Naive thymus-derived CD4-positive, alpha-beta T cell (primary cell): ENCODE measurements at regions not wholly inside any gene's neighbourhood (a gene's known extent, or its start where the extent isn't known, plus 50 kb on each side); places are given as distances from the start of the nearest gene placed in this dataset.
"Not testable (repeated sequence)": the region's sequence is repeated elsewhere in the genome, so short reads cannot be mapped to it uniquely, and the experiment has no call there.

Source experiments
- ATAC-seq: fragments of 150-1000 bp; cut with Tn5 transposase; 2 replicates; pipeline ENCODE4 v1.10.0; 2021; ENCODE audit warnings: mild to moderate bottlenecking, moderate library complexity
- CTCF ChIA-PET: fragments of 350-600 bp; sonication (Branson Sonifier 250); formaldehyde crosslinking; loops from one replicate; lab custom pipeline; 2021; ENCODE audit warnings: antibody characterized with exemption; lab: Charles Lee
- POLR2A ChIA-PET: fragments of 350-600 bp; sonication (Branson Sonifier 250); formaldehyde crosslinking; loops from one replicate; lab custom pipeline; 2021; ENCODE audit warnings: antibody characterized with exemption, inconsistent platforms; lab: Charles Lee
- DNase-seq, 9 donors: peaks; one replicate each; pipeline versions ENCODE4 v3.0.0 to v3.0.0-alpha.2; 2020 to 2022; ENCODE audit warnings: mixed read lengths in 1 of 9
- H3K27ac ChIP-seq: one replicate; pipeline ENCODE4 v1.7.0; 2013; ENCODE audit warnings: mild to moderate bottlenecking, low read depth, low read length, moderate library complexity
- H3K27me3 ChIP-seq, 2 donors: one replicate each; pipeline ENCODE4 v1.7.0; 2013; ENCODE audit warnings: low read length in 2 of 2, mild to moderate bottlenecking in 2 of 2, moderate library complexity in 2 of 2; ENCODE audit not compliant: control insufficient read depth in 2 of 2, insufficient read depth in 2 of 2
- H3K36me3 ChIP-seq, 3 experiments: 1 replicate in 2 of 3; 2 replicates in 1 of 3; pipeline ENCODE4 v1.7.0; 2013; ENCODE audit warnings: low read length in 3 of 3, mild to moderate bottlenecking in 3 of 3, moderate library complexity in 1 of 3; ENCODE audit not compliant: insufficient read depth in 3 of 3, control insufficient read depth in 2 of 3
- H3K4me1 ChIP-seq, 2 donors: one replicate each; pipeline ENCODE4 v1.7.0; 2013; ENCODE audit warnings: low read length in 2 of 2, mild to moderate bottlenecking in 2 of 2, moderate library complexity in 1 of 2; ENCODE audit not compliant: control insufficient read depth in 2 of 2, insufficient read depth in 2 of 2
- H3K4me3 ChIP-seq: 2 replicates; pipeline ENCODE4 v1.7.0; 2013; ENCODE audit warnings: mild to moderate bottlenecking, low read length
- H3K9me3 ChIP-seq, 3 experiments: 1 replicate in 2 of 3; 2 replicates in 1 of 3; pipeline ENCODE4 v1.7.0; 2013; ENCODE audit warnings: low read length in 3 of 3; ENCODE audit not compliant: control insufficient read depth in 2 of 3
- H3K27ac Mint-ChIP-seq, 9 donors: one replicate each; pipeline ENCODE4 v1.8.0; 2020 to 2022; ENCODE audit warnings: mixed read lengths in 9 of 9, mild to moderate bottlenecking in 8 of 9, moderate library complexity in 5 of 9, inconsistent platforms in 2 of 9
- H3K27me3 Mint-ChIP-seq, 5 donors: one replicate each; pipeline ENCODE4 v1.8.0; 2021 to 2022; ENCODE audit warnings: mixed read lengths in 5 of 5, mild to moderate bottlenecking in 1 of 5
- H3K36me3 Mint-ChIP-seq, 5 donors: one replicate each; pipeline ENCODE4 v1.8.0; 2020 to 2022; ENCODE audit warnings: mixed read lengths in 5 of 5, mild to moderate bottlenecking in 3 of 5, inconsistent platforms in 1 of 5
- H3K4me1 Mint-ChIP-seq, 7 donors: one replicate each; pipeline ENCODE4 v1.8.0; 2020 to 2022; ENCODE audit warnings: mixed read lengths in 7 of 7, mild to moderate bottlenecking in 3 of 7, inconsistent platforms in 1 of 7
- H3K4me3 Mint-ChIP-seq, 10 donors: one replicate each; pipeline ENCODE4 v1.8.0; 2020 to 2022; ENCODE audit warnings: mild to moderate bottlenecking in 10 of 10, mixed read lengths in 10 of 10, moderate library complexity in 6 of 10, inconsistent platforms in 2 of 10
- H3K9me3 Mint-ChIP-seq, 11 donors: one replicate each; pipeline ENCODE4 v1.8.0; 2020 to 2022; ENCODE audit warnings: mixed read lengths in 11 of 11, mild to moderate bottlenecking in 4 of 11, inconsistent platforms in 1 of 11, moderate library complexity in 1 of 11
- intact Hi-C, 2 donors: fragments of 100-400 bp; cut with micrococcal nuclease; formaldehyde crosslinking; loops; one replicate each; pipeline ENCODE4 v1.15.1; 2023

DNA sequence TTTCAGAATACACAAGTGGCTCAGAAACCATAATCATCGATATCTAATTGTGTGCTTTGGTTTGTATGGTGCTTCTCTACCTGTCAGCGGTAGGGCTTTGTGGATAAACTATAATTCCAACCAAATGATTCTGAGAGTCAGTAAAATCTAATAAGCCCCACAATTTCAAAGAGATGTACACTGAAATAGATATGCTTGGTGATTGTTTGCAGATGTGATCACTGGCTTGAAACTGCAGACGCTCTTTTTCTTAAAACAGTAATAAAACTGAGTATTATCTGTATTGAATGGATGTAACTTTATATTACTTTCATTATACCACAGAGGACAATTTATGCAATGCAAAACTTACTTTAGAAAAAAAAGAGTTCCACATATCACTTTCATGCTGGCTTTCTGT lies 198.8 kb upstream of the ANXA10 start:
- CTCF ChIA-PET = no interaction called here
- no peak for ATAC-seq
- H3K4me3 Mint-ChIP-seq = no peak overlapping the region
- Histone ChIP-seq H3K36me3 (no peaks in the 10 kb centered on the region), H3K9me3 (no peaks in the 10 kb centered on the region), H3K4me1 (no peaks in the 10 kb centered on the region), H3K27me3 (no peaks in the 10 kb centered on the region), H3K27ac (no peak overlapping the region), H3K4me3 (no peak overlapping the region)
- POLR2A ChIA-PET = no interaction called here
- peaks cover 0 to 5% (median 1%) of the 10 kb centered on the region in 11 donors for H3K9me3 Mint-ChIP-seq
- no peaks in the 10 kb centered on the region for H3K4me1 Mint-ChIP-seq
- intact Hi-C loops = no loop called here
- no peaks in the 10 kb centered on the region for H3K36me3 Mint-ChIP-seq
- H3K27me3 Mint-ChIP-seq = no peaks in the 10 kb centered on the region
- no peak overlapping the region for H3K27ac Mint-ChIP-seq
- DNase-seq = no peak

GRCh38 chr4:167896260-167896659 lies 196.1 kb upstream of the ANXA10 start:
- H3K4me3 ChIP-seq, H3K36me3 Mint-ChIP-seq, POLR2A ChIA-PET, H3K27ac ChIP-seq, H3K4me1 Mint-ChIP-seq, H3K4me1 ChIP-seq, H3K9me3 ChIP-seq, ATAC-seq, H3K4me3 Mint-ChIP-seq, H3K27ac Mint-ChIP-seq, H3K36me3 ChIP-seq, H3K27me3 Mint-ChIP-seq, intact Hi-C loops, DNase-seq, CTCF ChIA-PET, H3K27me3 ChIP-seq: not testable (repeated sequence)
- peaks cover 0 to 12% (median 0%) of the 10 kb centered on the region in 11 donors for H3K9me3 Mint-ChIP-seq

DNA sequence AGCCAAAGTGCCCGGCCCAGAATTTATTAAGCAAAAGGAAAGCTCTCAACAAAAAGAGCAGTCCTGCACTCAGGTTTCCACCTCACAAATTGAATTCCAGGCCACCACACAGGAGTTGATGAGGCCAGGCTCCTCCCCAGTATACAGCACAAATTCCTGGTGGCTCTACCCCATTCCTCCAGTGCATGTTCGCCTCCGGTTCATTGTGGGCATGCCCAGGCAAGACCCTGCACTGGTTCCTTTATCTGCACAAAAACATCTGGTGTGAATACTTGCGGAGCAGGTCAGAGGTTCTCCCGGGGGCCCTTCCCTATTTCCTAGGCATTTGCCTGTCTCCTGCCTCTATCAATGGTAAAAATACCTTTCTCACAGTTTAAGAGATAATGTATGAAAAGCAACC lies 195.2 kb upstream of the ANXA10 start:
- no peaks in the 10 kb centered on the region for H3K27me3 ChIP-seq
- intact Hi-C loops = no loop called here
- Mint-ChIP-seq H3K27me3 (no peaks in the 10 kb centered on the region), H3K9me3 (peaks cover 0 to 12% (median 0%) of the 10 kb centered on the region in 11 donors), H3K4me1 (no peaks in the 10 kb centered on the region), H3K36me3 (no peaks in the 10 kb centered on the region), H3K27ac (no peak overlapping the region), H3K4me3 (no peak overlapping the region)
- H3K4me1 ChIP-seq = no peaks in the 10 kb centered on the region
- H3K9me3 ChIP-seq = no peaks in the 10 kb centered on the region
- ChIA-PET POLR2A (no interaction called here), CTCF (no interaction called here)
- H3K27ac ChIP-seq = no peak overlapping the region
- H3K4me3 ChIP-seq = no peak overlapping the region
- DNase-seq = no peak
- H3K36me3 ChIP-seq = no peaks in the 10 kb centered on the region
- no peak for ATAC-seq

DNA sequence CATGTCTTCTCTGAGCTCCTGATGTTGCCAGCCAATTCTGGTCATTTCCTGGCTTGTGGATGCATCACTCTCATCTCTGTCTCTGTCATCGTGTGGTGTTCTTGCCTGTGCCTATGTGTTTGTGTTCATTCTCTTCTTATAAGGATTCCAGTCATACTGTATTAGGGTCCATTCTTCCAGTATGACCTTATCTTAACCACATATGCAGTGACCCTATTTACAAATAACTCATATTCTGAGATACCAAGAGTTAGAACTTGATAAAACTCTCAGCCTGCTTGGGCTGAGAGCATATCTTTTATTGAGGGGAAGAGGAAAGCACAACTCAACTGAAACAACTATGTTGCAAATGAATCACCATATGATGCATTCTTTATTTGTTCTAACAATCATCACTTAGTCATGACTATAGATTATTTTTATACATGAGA lies 189.0 kb upstream of the ANXA10 start:
- Histone ChIP-seq H3K4me3 (no peak overlapping the region), H3K27me3 (no peaks in the 10 kb centered on the region), H3K4me1 (no peaks in the 10 kb centered on the region), H3K27ac (no peak overlapping the region), H3K36me3 (no peaks in the 10 kb centered on the region), H3K9me3 (no peaks in the 10 kb centered on the region)
- Mint-ChIP-seq H3K4me1 (no peaks in the 10 kb centered on the region), H3K36me3 (no peaks in the 10 kb centered on the region), H3K27me3 (no peaks in the 10 kb centered on the region), H3K4me3 (no peak overlapping the region), H3K27ac (no peak overlapping the region), H3K9me3 (peaks cover 0 to 12% (median 3%) of the 10 kb centered on the region in 11 donors)
- POLR2A ChIA-PET = interaction anchor here (0.8 kb wide), 1 partner anchor 1518 kb away, joined by 4 read pairs; no protein-coding TSS in a partner anchor
- intact Hi-C loops = no loop called here
- ATAC-seq (no peak), DNase-seq (no peak)
- CTCF ChIA-PET = no interaction called here

DNA sequence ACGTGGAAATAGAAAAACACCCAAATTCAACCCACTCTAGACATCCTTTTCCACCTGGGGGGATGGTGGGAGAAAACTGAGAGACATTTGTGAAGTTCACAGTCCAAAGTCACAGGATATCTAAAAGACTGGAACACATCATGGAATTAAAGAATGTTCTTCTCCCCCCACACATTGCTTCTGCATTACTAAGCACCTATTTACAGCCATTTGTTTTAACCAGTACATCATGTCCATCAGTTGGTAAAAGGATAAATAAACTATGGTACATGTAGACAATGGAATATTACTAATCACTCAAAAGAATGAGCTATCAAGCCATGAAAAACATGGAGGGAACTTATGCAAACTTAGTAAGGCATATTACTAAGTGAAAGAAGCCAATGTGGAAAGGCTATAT lies 185.5 kb upstream of the ANXA10 start:
- no peaks in the 10 kb centered on the region for H3K36me3 ChIP-seq
- H3K27me3 ChIP-seq = no peaks in the 10 kb centered on the region
- no peaks in the 10 kb centered on the region for H3K4me1 ChIP-seq
- intact Hi-C loops = no loop called here
- CTCF ChIA-PET = no interaction called here
- POLR2A ChIA-PET = no interaction called here
- H3K27me3 Mint-ChIP-seq = no peaks in the 10 kb centered on the region
- no peak overlapping the region for H3K4me3 Mint-ChIP-seq
- H3K9me3 ChIP-seq = no peaks in the 10 kb centered on the region
- DNase-seq (no peak), ATAC-seq (no peak)
- H3K9me3 Mint-ChIP-seq = peaks cover 0 to 5% (median 2%) of the 10 kb centered on the region in 11 donors
- H3K36me3 Mint-ChIP-seq = no peaks in the 10 kb centered on the region
- H3K27ac Mint-ChIP-seq = no peak overlapping the region
- no peak overlapping the region for H3K27ac ChIP-seq
- H3K4me3 ChIP-seq = no peak overlapping the region
- H3K4me1 Mint-ChIP-seq = no peaks in the 10 kb centered on the region

- no peaks in the 10 kb centered on the region for H3K36me3 Mint-ChIP-seq
- intact Hi-C loops = no loop called here
- POLR2A ChIA-PET = no interaction called here
These were observed 183.5 kb upstream of the ANXA10 start for GRCh38 chr4:167908816-167909215.

GRCh38 chr4:167912535-167912934 lies 179.8 kb upstream of the ANXA10 start:
- H3K4me1 ChIP-seq, H3K36me3 Mint-ChIP-seq, intact Hi-C loops, H3K27me3 ChIP-seq, ATAC-seq, H3K9me3 ChIP-seq, H3K4me3 ChIP-seq, POLR2A ChIA-PET, H3K36me3 ChIP-seq, CTCF ChIA-PET, H3K4me3 Mint-ChIP-seq, H3K27me3 Mint-ChIP-seq, H3K27ac Mint-ChIP-seq, H3K4me1 Mint-ChIP-seq, H3K27ac ChIP-seq, DNase-seq: not testable (repeated sequence)
- H3K9me3 Mint-ChIP-seq = peaks cover 0 to 13% (median 5%) of the 10 kb centered on the region in 11 donors

More at GRCh38 chr4:167908816-167909215, 183.5 kb upstream of the ANXA10 start:
- no peaks in the 10 kb centered on the region for H3K36me3 ChIP-seq
- H3K27me3 ChIP-seq = no peaks in the 10 kb centered on the region
- H3K4me1 Mint-ChIP-seq = no peaks in the 10 kb centered on the region
- no peaks in the 10 kb centered on the region for H3K9me3 ChIP-seq
- H3K27me3 Mint-ChIP-seq = no peaks in the 10 kb centered on the region
- H3K4me1 ChIP-seq = no peaks in the 10 kb centered on the region
- no peak for DNase-seq
- no peak overlapping the region for H3K4me3 ChIP-seq
- CTCF ChIA-PET = no interaction called here
- H3K27ac ChIP-seq = no peak overlapping the region
- no peak overlapping the region for H3K4me3 Mint-ChIP-seq
- H3K27ac Mint-ChIP-seq = no peak overlapping the region
- peaks cover 0 to 11% (median 5%) of the 10 kb centered on the region in 11 donors for H3K9me3 Mint-ChIP-seq
- ATAC-seq = no peak
